ENCODE measurements at regions not wholly inside any gene's neighbourhood (a gene's known extent, or its start where the extent isn't known, plus 50 kb on each side); places are given as distances from the start of the nearest gene placed in this dataset.

DNA sequence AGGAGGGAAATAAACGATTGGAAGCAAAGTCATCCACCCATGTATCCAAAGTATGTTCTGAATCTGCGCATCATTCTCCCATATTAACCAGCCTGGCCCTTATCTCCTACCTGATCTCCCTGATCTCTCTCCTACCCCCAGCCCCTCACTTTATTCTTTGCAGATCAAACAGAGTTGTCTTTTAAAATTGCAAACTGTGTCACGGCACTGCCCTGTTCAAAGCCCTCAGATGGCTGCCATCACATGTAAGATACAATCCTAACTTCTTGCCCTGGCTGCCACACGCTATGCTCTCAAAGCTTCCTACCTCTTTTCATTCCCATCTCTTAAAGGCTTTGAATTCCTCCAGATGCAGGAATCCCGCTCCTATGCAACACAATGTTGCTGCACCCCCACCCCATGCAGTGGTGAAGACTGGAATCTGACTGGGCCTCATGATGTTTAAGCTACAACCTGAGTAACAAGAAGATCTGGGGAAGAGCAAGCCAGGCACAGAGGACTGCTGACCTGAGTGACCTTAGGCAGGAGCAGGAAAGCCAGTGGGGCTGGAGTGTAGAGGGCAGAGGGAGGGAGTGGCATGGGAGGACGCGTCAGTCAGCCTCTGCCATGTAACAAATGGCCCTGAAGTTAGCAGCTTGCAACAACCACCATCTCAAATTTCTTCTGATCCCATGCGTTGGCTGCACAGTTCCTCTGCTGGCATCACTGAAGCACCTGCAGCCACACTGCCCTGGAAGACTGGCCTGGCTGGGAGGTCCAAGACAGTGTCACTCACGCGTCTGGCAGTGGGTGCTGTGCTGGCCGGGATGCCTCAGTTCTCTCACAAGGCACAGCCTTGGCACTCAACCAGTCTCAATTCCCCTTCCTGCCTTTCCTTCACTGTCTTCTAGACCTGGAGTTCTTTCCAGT is 382.8 kb downstream of the BCL11B start:
- TF ChIP-seq CTCF (IDR thresholded peaks at IDR 0.05; ENCODE audit: low read depth, low read length): no peak
- no peaks in the 10 kb centered on the region for H3K9me3 ChIP-seq (ENCODE audit: severe bottlenecking)
- DNase-seq: no peak
- H3K36me3 ChIP-seq: no peaks in the 10 kb centered on the region
- H3K27ac ChIP-seq: no peak overlapping the region
- no peak overlapping the region for H3K4me3 ChIP-seq (ENCODE audit: low read depth, low read length)
- peaks cover 91% of the 10 kb centered on the region for H3K27me3 ChIP-seq (ENCODE audit: insufficient read depth, low read depth, severe bottlenecking)

GRCh38 chr14:98889836-98890185 is 382.2 kb downstream of the BCL11B start:
- H3K9me3 ChIP-seq (ENCODE audit: severe bottlenecking): no peaks in the 10 kb centered on the region
- no peak for TF ChIP-seq CTCF (IDR thresholded peaks at IDR 0.05; ENCODE audit: low read depth, low read length)
- no peak overlapping the region for H3K27ac ChIP-seq
- no peaks in the 10 kb centered on the region for H3K36me3 ChIP-seq
- DNase-seq: no peak
- H3K27me3 ChIP-seq (ENCODE audit: insufficient read depth, low read depth, severe bottlenecking): peaks cover 92% of the 10 kb centered on the region
- H3K4me3 ChIP-seq (ENCODE audit: low read depth, low read length): no peak overlapping the region

GRCh38 chr14:98890556-98891340 is 381.2 kb downstream of the BCL11B start:
- Histone ChIP-seq H3K27me3 (ENCODE audit: insufficient read depth, low read depth, severe bottlenecking) (peaks cover 93% of the 10 kb centered on the region), H3K4me3 (ENCODE audit: low read depth, low read length) (no peak overlapping the region), H3K9me3 (ENCODE audit: severe bottlenecking) (no peaks in the 10 kb centered on the region), H3K27ac (no peak overlapping the region), H3K36me3 (no peaks in the 10 kb centered on the region)
- no peak for TF ChIP-seq CTCF (IDR thresholded peaks at IDR 0.05; ENCODE audit: low read depth, low read length)
- peak; percentile 23 for DNase-seq

GRCh38 chr14:98893675-98894074 is 378.3 kb downstream of the BCL11B start:
- TF ChIP-seq CTCF (IDR thresholded peaks at IDR 0.05; ENCODE audit: low read depth, low read length): no peak
- Histone ChIP-seq H3K27me3 (ENCODE audit: insufficient read depth, low read depth, severe bottlenecking) (peaks cover 91% of the 10 kb centered on the region), H3K27ac (no peak overlapping the region), H3K36me3 (no peaks in the 10 kb centered on the region), H3K4me3 (ENCODE audit: low read depth, low read length) (no peak overlapping the region), H3K9me3 (ENCODE audit: severe bottlenecking) (no peaks in the 10 kb centered on the region)
- DNase-seq: no peak

DNA sequence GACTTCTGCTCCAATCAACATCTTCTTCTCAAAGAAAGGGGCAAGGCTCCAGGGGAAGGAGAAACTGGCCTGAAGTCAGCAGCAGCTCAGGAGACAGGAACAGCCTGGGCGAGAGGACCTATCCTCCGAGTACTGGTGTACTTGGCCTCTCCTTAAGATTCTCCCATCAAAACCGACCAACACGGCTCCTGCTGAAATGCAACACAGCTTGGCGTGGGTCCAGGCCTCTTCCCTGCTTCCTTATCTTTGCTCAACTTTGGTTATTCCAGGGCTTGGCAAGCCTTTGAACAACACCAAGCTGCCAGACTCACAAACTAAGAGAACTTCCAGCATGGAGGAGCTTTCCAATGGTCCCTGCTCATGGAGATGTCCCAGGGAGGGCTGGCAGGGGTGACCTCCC is 377.4 kb downstream of the BCL11B start:
- no peaks in the 10 kb centered on the region for H3K9me3 ChIP-seq (ENCODE audit: severe bottlenecking)
- no peak overlapping the region for H3K27ac ChIP-seq
- no peak for DNase-seq
- no peak for TF ChIP-seq CTCF (IDR thresholded peaks at IDR 0.05; ENCODE audit: low read depth, low read length)
- H3K4me3 ChIP-seq (ENCODE audit: low read depth, low read length): no peak overlapping the region
- H3K27me3 ChIP-seq (ENCODE audit: insufficient read depth, low read depth, severe bottlenecking): peaks cover 90% of the 10 kb centered on the region
- H3K36me3 ChIP-seq: no peaks in the 10 kb centered on the region
